Retinal pigment epithelial cell (primary cell): ENCODE measurements at regions not wholly inside any gene's neighbourhood (a gene's known extent, or its start where the extent isn't known, plus 50 kb on each side); places are given as distances from the start of the nearest gene placed in this dataset.
"Not testable (repeated sequence)": the region's sequence is repeated elsewhere in the genome, so short reads cannot be mapped to it uniquely, and the experiment has no call there.

Experiments used
- DNase-seq: peaks from one replicate; pipeline ENCODE4 v3.0.0-alpha.2; 2010; ENCODE audit warnings: low read depth
- H3K4me3 ChIP-seq: 2 replicates; pipeline ENCODE4 v1.5.1; 2011; ENCODE audit warnings: mild to moderate bottlenecking, low read length, control low read depth, moderate library complexity
- TF ChIP-seq, protein P1 (sequence below): conservative IDR thresholded peaks from 2 replicates; pipeline ENCODE4 v1.5.1; 2011; ENCODE audit warnings: low read depth, low read length, control low read depth, inconsistent platforms

DNA sequence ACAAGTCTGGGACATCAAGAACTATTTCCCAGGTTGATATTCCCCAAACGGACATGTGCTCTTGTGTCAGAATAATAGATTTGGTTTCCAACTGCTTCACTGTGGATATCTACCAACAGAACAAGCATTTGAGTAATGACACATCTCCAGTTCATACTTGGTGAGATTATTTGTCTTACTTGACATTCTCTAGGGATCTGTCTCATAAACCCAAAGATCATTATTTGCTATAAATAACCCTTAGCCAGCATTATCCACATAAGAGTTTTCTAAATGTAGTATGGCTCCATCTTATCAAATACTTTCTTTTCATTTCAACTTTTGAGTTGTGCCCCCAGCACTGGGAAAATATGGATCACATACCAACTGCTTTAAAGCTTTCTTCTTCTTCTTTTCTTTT is 1063.9 kb upstream of the CDH18 start:
- H3K4me3 ChIP-seq, result no peak overlapping the region
- TF ChIP-seq, protein P1, sequence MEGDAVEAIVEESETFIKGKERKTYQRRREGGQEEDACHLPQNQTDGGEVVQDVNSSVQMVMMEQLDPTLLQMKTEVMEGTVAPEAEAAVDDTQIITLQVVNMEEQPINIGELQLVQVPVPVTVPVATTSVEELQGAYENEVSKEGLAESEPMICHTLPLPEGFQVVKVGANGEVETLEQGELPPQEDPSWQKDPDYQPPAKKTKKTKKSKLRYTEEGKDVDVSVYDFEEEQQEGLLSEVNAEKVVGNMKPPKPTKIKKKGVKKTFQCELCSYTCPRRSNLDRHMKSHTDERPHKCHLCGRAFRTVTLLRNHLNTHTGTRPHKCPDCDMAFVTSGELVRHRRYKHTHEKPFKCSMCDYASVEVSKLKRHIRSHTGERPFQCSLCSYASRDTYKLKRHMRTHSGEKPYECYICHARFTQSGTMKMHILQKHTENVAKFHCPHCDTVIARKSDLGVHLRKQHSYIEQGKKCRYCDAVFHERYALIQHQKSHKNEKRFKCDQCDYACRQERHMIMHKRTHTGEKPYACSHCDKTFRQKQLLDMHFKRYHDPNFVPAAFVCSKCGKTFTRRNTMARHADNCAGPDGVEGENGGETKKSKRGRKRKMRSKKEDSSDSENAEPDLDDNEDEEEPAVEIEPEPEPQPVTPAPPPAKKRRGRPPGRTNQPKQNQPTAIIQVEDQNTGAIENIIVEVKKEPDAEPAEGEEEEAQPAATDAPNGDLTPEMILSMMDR, result no peak
- no peak for DNase-seq

DNA sequence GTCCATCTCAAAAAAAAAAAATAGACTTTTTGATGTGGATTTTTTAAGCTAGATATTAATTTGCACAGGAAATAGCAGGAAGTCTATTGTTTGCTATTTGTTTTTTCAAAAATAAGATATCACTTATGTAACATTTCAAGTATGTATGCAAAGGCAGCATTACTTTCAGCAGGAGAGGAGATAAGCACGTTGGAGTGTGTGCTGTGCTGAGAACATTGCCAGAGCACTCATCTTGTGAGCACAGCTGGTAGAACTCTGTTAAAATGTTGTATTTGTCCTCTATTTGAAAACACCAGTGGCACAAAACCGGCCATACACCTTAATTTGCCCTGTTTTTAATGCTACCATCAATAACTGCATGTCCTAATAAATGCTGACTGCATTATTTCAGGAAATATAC is 1061.9 kb upstream of the CDH18 start:
- DNase-seq, result no peak
- no peak overlapping the region for H3K4me3 ChIP-seq
- TF ChIP-seq, protein P1, result no peak

DNA sequence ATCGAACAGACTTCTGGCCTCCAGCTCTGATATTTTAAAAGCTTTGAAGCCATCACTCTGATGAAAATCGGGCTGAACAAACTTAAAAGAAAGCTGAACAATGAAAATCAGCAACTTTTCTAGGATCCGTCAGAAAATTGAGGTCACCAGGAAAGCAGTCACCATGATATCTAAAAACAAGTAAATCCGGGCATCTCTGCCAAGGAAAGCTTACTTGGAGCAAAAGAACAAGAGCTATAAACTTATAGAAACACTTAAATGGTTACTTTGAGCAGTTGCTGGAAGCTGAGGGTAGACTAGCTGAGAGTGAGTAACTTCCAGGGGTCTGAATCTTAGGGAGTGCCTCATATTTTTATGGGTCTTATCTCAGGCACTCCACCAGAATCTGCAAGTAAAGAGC is 1043.0 kb upstream of the CDH18 start:
- DNase-seq, result no peak

DNA sequence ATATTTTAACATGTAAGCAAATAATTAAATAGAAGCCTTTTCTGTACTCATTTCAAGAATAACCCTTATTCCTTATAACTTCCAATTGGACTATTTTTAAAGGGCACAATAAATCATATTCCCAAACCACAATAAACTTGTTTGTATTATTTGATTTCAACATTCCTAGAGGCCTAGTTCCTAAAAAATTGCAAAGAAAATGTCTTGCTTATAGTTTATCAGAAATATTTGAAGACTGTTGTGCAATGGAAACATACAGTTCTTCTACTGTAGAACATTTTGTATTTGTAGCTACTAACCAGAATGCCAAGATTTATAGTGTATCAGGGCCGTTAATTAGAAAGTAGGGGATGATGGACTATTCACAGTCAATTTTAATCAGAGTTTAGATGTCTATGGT is 1037.0 kb upstream of the CDH18 start:
- no peak overlapping the region for H3K4me3 ChIP-seq
- TF ChIP-seq, protein P1, result no peak
- DNase-seq, result no peak

More for the DNA sequence above, 1043.0 kb upstream of the CDH18 start:
- H3K4me3 ChIP-seq, result no peak overlapping the region
- TF ChIP-seq, protein P1, result no peak

DNA sequence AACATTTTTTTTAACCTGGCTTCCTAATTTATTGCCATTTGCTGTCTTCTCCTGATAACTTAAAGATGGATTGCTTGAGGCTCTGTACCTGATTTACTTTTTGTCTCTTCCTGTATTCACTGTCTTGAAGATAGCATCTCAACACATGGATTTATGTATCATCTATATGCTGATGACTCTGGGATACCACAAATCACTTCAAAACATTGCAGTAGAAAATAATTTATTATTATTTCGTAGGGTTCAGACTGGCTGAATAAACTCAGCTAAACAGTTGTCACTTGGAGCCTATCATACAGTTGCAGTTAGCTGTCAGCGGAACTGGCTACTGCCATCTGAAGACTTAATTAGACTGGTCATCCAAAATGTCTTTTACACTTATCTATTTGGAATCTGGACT is 1025.2 kb upstream of the CDH18 start:
- no peak overlapping the region for H3K4me3 ChIP-seq
- DNase-seq, result no peak
- TF ChIP-seq, protein P1, result no peak

DNA sequence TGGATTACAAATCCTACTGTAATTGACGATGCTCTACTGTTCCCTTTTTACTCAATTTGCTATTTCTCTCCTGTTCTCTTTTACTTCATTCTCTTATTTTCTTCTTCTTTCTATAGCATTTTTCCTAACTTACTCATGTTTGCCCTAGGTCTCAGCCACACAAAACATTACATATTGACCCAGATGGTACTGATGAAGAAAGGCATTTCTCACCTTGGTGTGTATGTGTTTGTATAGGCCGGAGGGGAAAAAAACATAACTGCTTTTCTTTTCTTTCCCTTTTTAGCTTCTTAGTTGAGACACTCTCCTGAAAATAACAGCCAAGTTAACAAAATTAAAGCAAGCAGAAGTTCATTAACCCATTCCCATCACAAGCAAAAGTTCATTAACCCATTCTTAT is 1019.8 kb upstream of the CDH18 start:
- H3K4me3 ChIP-seq, result no peak overlapping the region
- TF ChIP-seq, protein P1, result no peak
- no peak for DNase-seq

DNA sequence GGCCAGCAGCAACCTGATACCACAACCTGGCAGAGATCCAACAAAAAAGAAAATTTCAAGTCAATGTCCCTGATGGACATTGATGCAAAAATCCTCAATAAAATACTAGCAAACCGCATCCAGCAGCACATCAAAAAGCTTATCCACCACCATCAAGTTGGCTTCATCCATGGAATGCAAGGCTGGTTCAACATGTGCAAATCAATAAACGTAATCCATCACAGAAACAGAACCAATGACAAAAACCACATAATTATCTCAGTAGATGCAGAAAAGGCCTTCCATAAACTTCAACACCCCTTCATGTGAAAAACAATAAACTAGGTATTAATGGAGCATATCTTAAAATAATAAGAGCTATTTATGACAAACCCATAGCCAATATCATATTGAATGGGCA is 1000.9 kb upstream of the CDH18 start:
- not testable (repeated sequence) for H3K4me3 ChIP-seq, DNase-seq

DNA sequence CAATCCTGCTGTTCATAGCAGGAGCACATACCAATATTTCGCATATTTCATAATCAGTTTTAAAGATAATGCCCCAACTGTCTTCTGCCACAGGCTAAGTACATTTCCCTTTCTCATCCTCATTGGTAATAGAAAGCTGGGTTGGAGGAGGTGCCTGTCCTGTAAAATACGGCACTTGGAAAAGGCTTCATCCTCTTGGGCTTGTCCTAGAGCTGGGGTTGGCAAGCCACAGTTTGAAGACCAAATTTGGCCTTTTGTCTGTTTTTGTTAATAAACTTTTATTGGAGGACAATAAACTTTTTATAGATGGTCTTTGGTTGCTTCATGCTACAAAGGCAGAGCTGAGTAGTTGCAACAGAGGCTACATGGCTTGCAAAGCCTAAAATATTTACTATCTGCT is 997.8 kb upstream of the CDH18 start:
- no peak for DNase-seq
- TF ChIP-seq, protein P1, result no peak
- H3K4me3 ChIP-seq, result no peak overlapping the region
